ENCODE measurements at regions not wholly inside any gene's neighbourhood (a gene's known extent, or its start where the extent isn't known, plus 50 kb on each side); places are given as distances from the start of the nearest gene placed in this dataset.

DNA sequence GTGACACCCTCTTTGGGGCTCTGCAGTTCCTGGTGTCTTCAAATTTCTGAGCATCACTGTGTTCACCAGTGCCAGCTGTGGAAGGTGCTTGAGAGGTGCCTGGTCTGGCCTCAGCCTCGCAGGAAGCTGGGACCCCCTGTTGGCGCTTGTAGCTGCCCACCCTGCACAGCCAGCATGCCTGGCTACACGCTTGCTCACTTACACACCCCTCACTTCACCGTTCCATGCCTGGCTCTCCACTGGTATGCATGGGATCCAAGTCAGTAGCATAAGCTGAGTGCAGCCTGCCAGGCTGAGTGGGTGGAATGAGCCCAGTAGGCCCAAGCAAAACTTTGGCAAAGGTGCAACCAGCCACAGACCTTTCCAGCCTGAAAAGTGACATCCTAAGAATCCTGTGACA lies 801.4 kb upstream of the PTPRD start:
- H3K9me3 ChIP-seq (replicated peaks; ENCODE audit: insufficient read depth, low read length): no peaks in the 10 kb centered on the region
- no peak overlapping the region for H3K4me3 ChIP-seq (ENCODE audit: low read length)
- H2AFZ ChIP-seq (ENCODE audit: low read length): no peak overlapping the region
- no peak overlapping the region for H3K9ac ChIP-seq (ENCODE audit: low read length)
- H3K36me3 ChIP-seq (replicated peaks; ENCODE audit: insufficient read depth, low read length): no peaks in the 10 kb centered on the region
- TF ChIP-seq, protein P1, sequence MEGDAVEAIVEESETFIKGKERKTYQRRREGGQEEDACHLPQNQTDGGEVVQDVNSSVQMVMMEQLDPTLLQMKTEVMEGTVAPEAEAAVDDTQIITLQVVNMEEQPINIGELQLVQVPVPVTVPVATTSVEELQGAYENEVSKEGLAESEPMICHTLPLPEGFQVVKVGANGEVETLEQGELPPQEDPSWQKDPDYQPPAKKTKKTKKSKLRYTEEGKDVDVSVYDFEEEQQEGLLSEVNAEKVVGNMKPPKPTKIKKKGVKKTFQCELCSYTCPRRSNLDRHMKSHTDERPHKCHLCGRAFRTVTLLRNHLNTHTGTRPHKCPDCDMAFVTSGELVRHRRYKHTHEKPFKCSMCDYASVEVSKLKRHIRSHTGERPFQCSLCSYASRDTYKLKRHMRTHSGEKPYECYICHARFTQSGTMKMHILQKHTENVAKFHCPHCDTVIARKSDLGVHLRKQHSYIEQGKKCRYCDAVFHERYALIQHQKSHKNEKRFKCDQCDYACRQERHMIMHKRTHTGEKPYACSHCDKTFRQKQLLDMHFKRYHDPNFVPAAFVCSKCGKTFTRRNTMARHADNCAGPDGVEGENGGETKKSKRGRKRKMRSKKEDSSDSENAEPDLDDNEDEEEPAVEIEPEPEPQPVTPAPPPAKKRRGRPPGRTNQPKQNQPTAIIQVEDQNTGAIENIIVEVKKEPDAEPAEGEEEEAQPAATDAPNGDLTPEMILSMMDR (IDR thresholded peaks at IDR 0.05; ENCODE audit: low read length): no peak
- no peak for TF ChIP-seq EZH2 (optimal IDR thresholded peaks at IDR 0.05; ENCODE audit: low read depth, low read length)
- TF ChIP-seq EZH2phosphoT487 (IDR thresholded peaks at IDR 0.05; ENCODE audit: low read length): no peak
- H3K27me3 ChIP-seq (replicated peaks; ENCODE audit: insufficient read depth, low read length): no peaks in the 10 kb centered on the region
- no peaks in the 10 kb centered on the region for H3K9me2 ChIP-seq (replicated peaks; ENCODE audit: insufficient read depth, low read length)
- DNase-seq: no peak
- H3K4me2 ChIP-seq (ENCODE audit: low read depth, low read length): no peak overlapping the region
- H4K20me1 ChIP-seq (ENCODE audit: insufficient read depth, low read length): no peaks in the 10 kb centered on the region
- H3F3A ChIP-seq (ENCODE audit: insufficient read depth, low read length): no peaks in the 10 kb centered on the region
- no peak overlapping the region for H3K27ac ChIP-seq (ENCODE audit: low read length)
- no peaks in the 10 kb centered on the region for H3K4me1 ChIP-seq (ENCODE audit: low read length)
- H3K79me2 ChIP-seq (ENCODE audit: low read length): no peaks in the 10 kb centered on the region

DNA sequence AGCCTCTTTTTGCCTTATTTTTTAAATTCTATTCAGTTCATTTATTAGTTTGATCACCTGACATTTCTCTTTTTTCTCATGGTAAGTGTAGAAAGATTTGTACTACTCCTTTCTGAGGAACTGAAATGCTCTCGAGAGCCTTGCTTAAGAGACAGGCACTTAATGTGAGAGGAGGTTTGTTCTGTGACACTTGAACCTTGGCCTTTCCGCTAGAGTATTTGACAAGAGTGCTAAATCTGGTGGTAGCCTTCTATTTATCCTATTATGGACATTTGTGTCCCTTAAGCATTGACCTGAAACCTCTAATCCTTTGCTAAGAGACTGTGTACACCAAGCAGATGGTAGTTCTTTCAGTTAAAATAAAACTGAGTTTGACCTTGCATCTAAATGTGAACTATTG lies 805.0 kb upstream of the PTPRD start:
- H3F3A ChIP-seq (ENCODE audit: insufficient read depth, low read length): no peaks in the 10 kb centered on the region
- H3K9me3 ChIP-seq (replicated peaks; ENCODE audit: insufficient read depth, low read length): no peaks in the 10 kb centered on the region

DNA sequence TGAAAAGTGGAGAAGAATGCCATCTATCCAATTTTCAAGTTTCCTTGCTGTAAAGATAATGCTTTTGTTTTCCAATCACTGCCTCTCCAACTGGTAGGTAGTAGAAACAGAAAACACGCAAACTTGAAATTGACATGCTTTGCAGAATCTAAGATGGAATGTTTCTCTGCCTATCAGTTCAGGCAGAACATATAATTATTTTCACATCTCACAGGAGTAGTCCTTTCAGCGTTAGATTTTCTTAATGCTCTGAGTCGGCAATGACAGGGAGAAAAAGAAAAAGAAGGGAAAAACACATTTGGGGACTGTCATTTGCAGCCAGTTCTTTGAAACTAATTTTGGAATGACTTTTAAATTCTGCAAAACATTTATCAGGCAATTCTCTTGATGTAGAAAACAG lies 818.7 kb upstream of the PTPRD start:
- no peak for DNase-seq
- H2AFZ ChIP-seq (ENCODE audit: low read length): no peak overlapping the region
- TF ChIP-seq, protein P1 (IDR thresholded peaks at IDR 0.05; ENCODE audit: low read length): no peak
- TF ChIP-seq EZH2phosphoT487 (IDR thresholded peaks at IDR 0.05; ENCODE audit: low read length) (no peak), EZH2 (optimal IDR thresholded peaks at IDR 0.05; ENCODE audit: low read depth, low read length) (no peak)
- no peaks in the 10 kb centered on the region for H3K9me3 ChIP-seq (replicated peaks; ENCODE audit: insufficient read depth, low read length)
- H3K9ac ChIP-seq (ENCODE audit: low read length): no peak overlapping the region
- no peaks in the 10 kb centered on the region for H4K20me1 ChIP-seq (ENCODE audit: insufficient read depth, low read length)
- no peaks in the 10 kb centered on the region for H3K4me1 ChIP-seq (ENCODE audit: low read length)
- H3K4me2 ChIP-seq (ENCODE audit: low read depth, low read length): no peak overlapping the region
- H3K79me2 ChIP-seq (ENCODE audit: low read length): no peaks in the 10 kb centered on the region
- no peaks in the 10 kb centered on the region for H3K36me3 ChIP-seq (replicated peaks; ENCODE audit: insufficient read depth, low read length)
- H3K27me3 ChIP-seq (replicated peaks; ENCODE audit: insufficient read depth, low read length): no peaks in the 10 kb centered on the region
- no peaks in the 10 kb centered on the region for H3F3A ChIP-seq (ENCODE audit: insufficient read depth, low read length)
- H3K27ac ChIP-seq (ENCODE audit: low read length): no peak overlapping the region
- H3K4me3 ChIP-seq (ENCODE audit: low read length): no peak overlapping the region
- no peaks in the 10 kb centered on the region for H3K9me2 ChIP-seq (replicated peaks; ENCODE audit: insufficient read depth, low read length)

More for the DNA sequence above, 805.0 kb upstream of the PTPRD start:
- DNase-seq: no peak
- Histone ChIP-seq H3K4me1 (ENCODE audit: low read length) (no peaks in the 10 kb centered on the region), H3K4me3 (ENCODE audit: low read length) (no peak overlapping the region), H4K20me1 (ENCODE audit: insufficient read depth, low read length) (no peaks in the 10 kb centered on the region), H2AFZ (ENCODE audit: low read length) (no peak overlapping the region), H3K27ac (ENCODE audit: low read length) (no peak overlapping the region), H3K27me3 (replicated peaks; ENCODE audit: insufficient read depth, low read length) (no peaks in the 10 kb centered on the region), H3K9me2 (replicated peaks; ENCODE audit: insufficient read depth, low read length) (no peaks in the 10 kb centered on the region), H3K36me3 (replicated peaks; ENCODE audit: insufficient read depth, low read length) (no peaks in the 10 kb centered on the region), H3K79me2 (ENCODE audit: low read length) (no peaks in the 10 kb centered on the region), H3K4me2 (ENCODE audit: low read depth, low read length) (no peak overlapping the region), H3K9ac (ENCODE audit: low read length) (no peak overlapping the region)
- TF ChIP-seq, protein P1 (IDR thresholded peaks at IDR 0.05; ENCODE audit: low read length): no peak
- no peak for TF ChIP-seq EZH2 (optimal IDR thresholded peaks at IDR 0.05; ENCODE audit: low read depth, low read length)

Measured in MM.1S (cell line).